WERI-Rb-1 (cell line): ENCODE measurements at regions not wholly inside any gene's neighbourhood (a gene's known extent, or its start where the extent isn't known, plus 50 kb on each side); places are given as distances from the start of the nearest gene placed in this dataset.

Source experiments
- DNase-seq: peaks from one replicate; pipeline ENCODE4 v3.0.0-alpha.2; 2020
- H3K27ac ChIP-seq: fragments of 250-450 bp; sonication (Bioruptor Pico); 2 replicates; pipeline ENCODE4 v1.5.1; 2020; ENCODE audit warnings: mild to moderate bottlenecking, moderate library complexity
- H3K27me3 ChIP-seq: fragments of 250-450 bp; sonication (Bioruptor Pico); 2 replicates; pipeline ENCODE4 v1.5.1; 2021; ENCODE audit warnings: mild to moderate bottlenecking, low read depth, moderate library complexity; ENCODE audit not compliant: insufficient read depth, severe bottlenecking
- H3K36me3 ChIP-seq: fragments of 250-450 bp; sonication (Bioruptor Pico); 2 replicates; pipeline ENCODE4 v1.5.1; 2020; ENCODE audit warnings: mild to moderate bottlenecking, moderate library complexity
- H3K4me3 ChIP-seq: 2 replicates; pipeline ENCODE4 v1.5.1; 2011; ENCODE audit warnings: low read depth, mild to moderate bottlenecking, control low read depth, low read length
- H3K9me3 ChIP-seq: fragments of 250-450 bp; sonication (Bioruptor Pico); 2 replicates; pipeline ENCODE4 v1.5.1; 2021; ENCODE audit warnings: mild to moderate bottlenecking, moderate library complexity; ENCODE audit not compliant: severe bottlenecking
- CTCF ChIP-seq: IDR thresholded peaks from 2 replicates; pipeline ENCODE4 v1.5.1; 2011; ENCODE audit warnings: low read depth, mild to moderate bottlenecking, control low read depth, inconsistent platforms, low read length

GRCh38 chr11:116360221-116360941, 412.4 kb downstream of the BUD13 start:
- DNase-seq = no peak
- Histone ChIP-seq H3K9me3 (no peaks in the 10 kb centered on the region), H3K4me3 (no peak overlapping the region), H3K27ac (no peak overlapping the region), H3K27me3 (no peaks in the 10 kb centered on the region), H3K36me3 (no peaks in the 10 kb centered on the region)
- no peak for TF ChIP-seq CTCF

- H3K36me3 ChIP-seq = no peaks in the 10 kb centered on the region
- H3K27ac ChIP-seq = no peak overlapping the region
- DNase-seq = no peak
- no peak overlapping the region for H3K4me3 ChIP-seq
- peak; percentile 45; the same call in 1 of the 2 replicates for TF ChIP-seq CTCF
- H3K27me3 ChIP-seq = no peaks in the 10 kb centered on the region
- H3K9me3 ChIP-seq = no peaks in the 10 kb centered on the region
Measured at GRCh38 chr11:116357784-116358544, 414.8 kb downstream of the BUD13 start.

GRCh38 chr11:116356451-116356850, 416.3 kb downstream of the BUD13 start:
- no peak for DNase-seq
- H3K27ac ChIP-seq = no peak overlapping the region
- no peak overlapping the region for H3K4me3 ChIP-seq
- H3K9me3 ChIP-seq = no peaks in the 10 kb centered on the region
- H3K27me3 ChIP-seq = no peaks in the 10 kb centered on the region
- no peaks in the 10 kb centered on the region for H3K36me3 ChIP-seq
- TF ChIP-seq CTCF = no peak

- H3K9me3 ChIP-seq = no peaks in the 10 kb centered on the region
- no peak for DNase-seq
- TF ChIP-seq CTCF = no peak
- H3K36me3 ChIP-seq = no peaks in the 10 kb centered on the region
- H3K4me3 ChIP-seq = no peak overlapping the region
- H3K27ac ChIP-seq = no peak overlapping the region
- no peaks in the 10 kb centered on the region for H3K27me3 ChIP-seq
Measured at GRCh38 chr11:116355104-116355503, 417.7 kb downstream of the BUD13 start.

- DNase-seq = no peak
Measured at GRCh38 chr11:116353589-116353988, 419.2 kb downstream of the BUD13 start.

More at GRCh38 chr11:116353589-116353988, 419.2 kb downstream of the BUD13 start:
- Histone ChIP-seq H3K4me3 (no peak overlapping the region), H3K27me3 (no peaks in the 10 kb centered on the region), H3K36me3 (no peaks in the 10 kb centered on the region), H3K27ac (no peak overlapping the region), H3K9me3 (no peaks in the 10 kb centered on the region)
- TF ChIP-seq CTCF = no peak
